ENCODE measurements at regions not wholly inside any gene's neighbourhood (a gene's known extent, or its start where the extent isn't known, plus 50 kb on each side); places are given as distances from the start of the nearest gene placed in this dataset.

- DNase-seq, result no peak
- Histone ChIP-seq H3K9ac (ENCODE audit: low read length) (no peak overlapping the region), H3K36me3 (replicated peaks; ENCODE audit: insufficient read depth, low read length) (no peaks in the 10 kb centered on the region), H3K4me1 (ENCODE audit: low read length) (no peaks in the 10 kb centered on the region), H3K9me3 (replicated peaks; ENCODE audit: insufficient read depth, low read length) (no peaks in the 10 kb centered on the region), H3K9me2 (replicated peaks; ENCODE audit: insufficient read depth, low read length) (no peaks in the 10 kb centered on the region), H3K27me3 (replicated peaks; ENCODE audit: insufficient read depth, low read length) (no peaks in the 10 kb centered on the region), H3K4me2 (ENCODE audit: low read depth, low read length) (no peak overlapping the region), H3K4me3 (ENCODE audit: low read length) (no peak overlapping the region), H3F3A (ENCODE audit: insufficient read depth, low read length) (no peaks in the 10 kb centered on the region), H3K27ac (ENCODE audit: low read length) (no peak overlapping the region), H2AFZ (ENCODE audit: low read length) (no peak overlapping the region), H4K20me1 (ENCODE audit: insufficient read depth, low read length) (no peaks in the 10 kb centered on the region), H3K79me2 (ENCODE audit: low read length) (no peaks in the 10 kb centered on the region)
- TF ChIP-seq CTCF (IDR thresholded peaks at IDR 0.05; ENCODE audit: low read length) (no peak), EZH2 (optimal IDR thresholded peaks at IDR 0.05; ENCODE audit: low read depth, low read length) (no peak), EZH2phosphoT487 (IDR thresholded peaks at IDR 0.05; ENCODE audit: low read length) (no peak)
Observed at GRCh38 chr9:95580812-95581761, 64.3 kb upstream of the PTCH1 start.

GRCh38 chr9:95574866-95575553, 58.2 kb upstream of the PTCH1 start:
- no peak overlapping the region for H3K4me3 ChIP-seq (ENCODE audit: low read length)
- no peaks in the 10 kb centered on the region for H3F3A ChIP-seq (ENCODE audit: insufficient read depth, low read length)
- no peaks in the 10 kb centered on the region for H3K36me3 ChIP-seq (replicated peaks; ENCODE audit: insufficient read depth, low read length)
- H4K20me1 ChIP-seq (ENCODE audit: insufficient read depth, low read length), result no peaks in the 10 kb centered on the region
- peak overlapping the region; percentile 56; the same call in 1 of the 2 replicates for H2AFZ ChIP-seq (ENCODE audit: low read length)
- no peak overlapping the region for H3K27ac ChIP-seq (ENCODE audit: low read length)
- H3K9me3 ChIP-seq (replicated peaks; ENCODE audit: insufficient read depth, low read length), result no peaks in the 10 kb centered on the region
- no peak for TF ChIP-seq EZH2 (optimal IDR thresholded peaks at IDR 0.05; ENCODE audit: low read depth, low read length)
- no peak for TF ChIP-seq CTCF (IDR thresholded peaks at IDR 0.05; ENCODE audit: low read length)
- no peak for TF ChIP-seq EZH2phosphoT487 (IDR thresholded peaks at IDR 0.05; ENCODE audit: low read length)
- H3K9ac ChIP-seq (ENCODE audit: low read length), result no peak overlapping the region
- H3K4me1 ChIP-seq (ENCODE audit: low read length), result no peaks in the 10 kb centered on the region
- H3K79me2 ChIP-seq (ENCODE audit: low read length), result no peaks in the 10 kb centered on the region
- no peaks in the 10 kb centered on the region for H3K9me2 ChIP-seq (replicated peaks; ENCODE audit: insufficient read depth, low read length)
- H3K4me2 ChIP-seq (ENCODE audit: low read depth, low read length), result no peak overlapping the region; the same call in 1 of the 2 replicates
- no peaks in the 10 kb centered on the region for H3K27me3 ChIP-seq (replicated peaks; ENCODE audit: insufficient read depth, low read length)
- no peak for DNase-seq

- Histone ChIP-seq H3K4me1 (ENCODE audit: low read length) (no peaks in the 10 kb centered on the region), H3F3A (ENCODE audit: insufficient read depth, low read length) (no peaks in the 10 kb centered on the region), H3K27ac (ENCODE audit: low read length) (no peak overlapping the region), H3K4me2 (ENCODE audit: low read depth, low read length) (peak overlapping the region; percentile 34; the same call in 1 of the 2 replicates), H3K9ac (ENCODE audit: low read length) (no peak overlapping the region), H3K27me3 (replicated peaks; ENCODE audit: insufficient read depth, low read length) (no peaks in the 10 kb centered on the region), H3K9me2 (replicated peaks; ENCODE audit: insufficient read depth, low read length) (no peaks in the 10 kb centered on the region), H4K20me1 (ENCODE audit: insufficient read depth, low read length) (no peaks in the 10 kb centered on the region), H3K36me3 (replicated peaks; ENCODE audit: insufficient read depth, low read length) (no peaks in the 10 kb centered on the region), H3K9me3 (replicated peaks; ENCODE audit: insufficient read depth, low read length) (no peaks in the 10 kb centered on the region), H3K79me2 (ENCODE audit: low read length) (no peaks in the 10 kb centered on the region), H3K4me3 (ENCODE audit: low read length) (no peak overlapping the region), H2AFZ (ENCODE audit: low read length) (peak overlapping the region; percentile 53; the same call in 1 of the 2 replicates)
- no peak for TF ChIP-seq EZH2phosphoT487 (IDR thresholded peaks at IDR 0.05; ENCODE audit: low read length)
- TF ChIP-seq CTCF (IDR thresholded peaks at IDR 0.05; ENCODE audit: low read length), result peak; percentile 24
- no peak for TF ChIP-seq EZH2 (optimal IDR thresholded peaks at IDR 0.05; ENCODE audit: low read depth, low read length)
- no peak for DNase-seq
Observed at GRCh38 chr9:95574176-95574575, 57.4 kb upstream of the PTCH1 start.

All from MM.1S (cell line).